LNCaP clone FGC (cell line): ENCODE measurements at regions not wholly inside any gene's neighbourhood (a gene's known extent, or its start where the extent isn't known, plus 50 kb on each side); places are given as distances from the start of the nearest gene placed in this dataset.
"Not testable (repeated sequence)": the region's sequence is repeated elsewhere in the genome, so short reads cannot be mapped to it uniquely, and the experiment has no call there.

Experiments
- DNase-seq: peaks from one replicate; pipeline ENCODE4 v3.0.0-alpha.2; 2011; ENCODE audit warnings: low read depth
- H3K4me3 ChIP-seq: 2 replicates; pipeline ENCODE4 v1.5.1; 2011; ENCODE audit warnings: mild to moderate bottlenecking, low read depth, low read length, control low read depth
- CTCF ChIP-seq: IDR thresholded peaks from 2 replicates; pipeline ENCODE4 v1.5.1; 2012; ENCODE audit warnings: mild to moderate bottlenecking; ENCODE audit not compliant: control insufficient read depth, insufficient read depth; ENCODE audit errors: extremely low read depth

- no peak for TF ChIP-seq CTCF
- no peak for DNase-seq
- no peak overlapping the region for H3K4me3 ChIP-seq
Observed at GRCh38 chr5:174937201-174938123, 213.1 kb downstream of the MSX2 start.

- TF ChIP-seq CTCF: peak; percentile 97
- no peak overlapping the region for H3K4me3 ChIP-seq
- DNase-seq: peak; percentile 14
Observed at GRCh38 chr5:174935854-174936474, 211.6 kb downstream of the MSX2 start.

GRCh38 chr5:174931033-174931432, 206.7 kb downstream of the MSX2 start:
- not testable (repeated sequence) for H3K4me3 ChIP-seq

GRCh38 chr5:174925586-174925985, 201.2 kb downstream of the MSX2 start:
- no peak for TF ChIP-seq CTCF
- DNase-seq: no peak
- H3K4me3 ChIP-seq: no peak overlapping the region

More at GRCh38 chr5:174931033-174931432, 206.7 kb downstream of the MSX2 start:
- DNase-seq: not testable (repeated sequence)

- TF ChIP-seq CTCF: no peak
- H3K4me3 ChIP-seq: no peak overlapping the region
- no peak for DNase-seq
Observed at GRCh38 chr5:174922955-174923354, 198.6 kb downstream of the MSX2 start.

GRCh38 chr5:174920906-174921550, 196.6 kb downstream of the MSX2 start:
- no peak overlapping the region for H3K4me3 ChIP-seq
- no peak for DNase-seq
- TF ChIP-seq CTCF: no peak

GRCh38 chr5:174919351-174919750, 195.0 kb downstream of the MSX2 start:
- no peak for DNase-seq
- no peak overlapping the region for H3K4me3 ChIP-seq
- TF ChIP-seq CTCF: no peak
